GM23338 (cell line): ENCODE measurements at regions not wholly inside any gene's neighbourhood (a gene's known extent, or its start where the extent isn't known, plus 50 kb on each side); places are given as distances from the start of the nearest gene placed in this dataset.

Experiments used
- ATAC-seq: fragments of 200-7000 bp; cut with Tn5 transposase; 3 replicates; pipeline ENCODE4 v1.9.1; 2020
- DNase-seq: peaks from one replicate; pipeline ENCODE4 v3.0.0-alpha.2; 2015; ENCODE audit warnings: low spot score
- H2AFZ ChIP-seq: fragments of 200-600 bp; sonication (generic); 2 replicates; pipeline ENCODE4 v1.8.0; 2016; ENCODE audit warnings: antibody characterized with exemption, mild to moderate bottlenecking, moderate library complexity
- H3F3A ChIP-seq: fragments of 200-600 bp; sonication (generic); replicated peaks from 2 replicates; pipeline ENCODE4 v1.8.0; 2017; ENCODE audit warnings: antibody characterized with exemption, mixed run types, low read depth
- H3K27ac ChIP-seq: fragments of 200-600 bp; sonication (generic); 2 replicates; pipeline ENCODE4 v1.6.1; 2016; ENCODE audit warnings: low read depth
- H3K27me3 ChIP-seq: fragments of 200-600 bp; sonication (generic); 2 replicates; pipeline ENCODE4 v1.8.0; 2016; ENCODE audit warnings: mild to moderate bottlenecking, mixed run types, moderate library complexity; ENCODE audit not compliant: insufficient read depth
- H3K36me3 ChIP-seq: fragments of 200-600 bp; sonication (generic); 2 replicates; pipeline ENCODE4 v1.8.0; 2016; ENCODE audit warnings: mild to moderate bottlenecking; ENCODE audit not compliant: insufficient read depth
- H3K4me1 ChIP-seq: fragments of 200-600 bp; sonication (generic); 2 replicates; pipeline ENCODE4 v1.8.0; 2016; ENCODE audit warnings: mild to moderate bottlenecking, moderate library complexity; ENCODE audit not compliant: insufficient read depth
- H3K4me2 ChIP-seq: fragments of 200-600 bp; sonication (generic); 2 replicates; pipeline ENCODE4 v1.7.1; 2017; ENCODE audit warnings: mixed run types
- H3K4me3 ChIP-seq: fragments of 200-600 bp; sonication (generic); 2 replicates; pipeline ENCODE4 v1.6.1; 2016; ENCODE audit warnings: mixed run types
- H3K79me2 ChIP-seq: fragments of 200-600 bp; sonication (generic); replicated peaks from 2 replicates; pipeline ENCODE4 v1.8.0; 2017; ENCODE audit warnings: mild to moderate bottlenecking; ENCODE audit not compliant: insufficient read depth
- H3K9me2 ChIP-seq: fragments of 200-600 bp; sonication (generic); 2 replicates; pipeline ENCODE4 v1.8.0; 2017; ENCODE audit not compliant: insufficient read depth
- H4K20me1 ChIP-seq: fragments of 200-600 bp; sonication (generic); replicated peaks from 2 replicates; pipeline ENCODE4 v1.8.0; 2017; ENCODE audit warnings: mild to moderate bottlenecking; ENCODE audit not compliant: insufficient read depth
- H3K27ac Mint-ChIP-seq: 2 replicates; pipeline ENCODE4 v1.8.0; 2020; ENCODE audit warnings: inconsistent platforms, mild to moderate bottlenecking, moderate library complexity, mixed read lengths
- H3K27me3 Mint-ChIP-seq: 3 replicates; pipeline ENCODE4 v1.8.0; 2022; ENCODE audit warnings: low read depth, mild to moderate bottlenecking, moderate library complexity, mixed read lengths, inconsistent platforms; ENCODE audit not compliant: insufficient read depth, poor library complexity
- H3K36me3 Mint-ChIP-seq: 3 replicates; pipeline ENCODE4 v1.8.0; 2021; ENCODE audit warnings: low read depth, mild to moderate bottlenecking, inconsistent platforms, moderate library complexity, mixed read lengths
- H3K4me1 Mint-ChIP-seq: 3 replicates; pipeline ENCODE4 v1.8.0; 2020; ENCODE audit warnings: mild to moderate bottlenecking, inconsistent platforms, mixed read lengths
- H3K4me3 Mint-ChIP-seq: 3 replicates; pipeline ENCODE4 v1.8.0; 2021; ENCODE audit warnings: moderate library complexity, mild to moderate bottlenecking, inconsistent platforms, mixed read lengths
- H3K9me3 Mint-ChIP-seq: 3 replicates; pipeline ENCODE4 v1.8.0; 2020; ENCODE audit warnings: moderate library complexity, mild to moderate bottlenecking, inconsistent platforms, mixed read lengths
- CREB1 ChIP-seq: fragments of 250-450 bp; sonication (Bioruptor Pico); IDR thresholded peaks from 2 replicates; pipeline ENCODE4 v1.5.0; 2020; ENCODE audit warnings: low read depth, mild to moderate bottlenecking, moderate library complexity
- EZH2 ChIP-seq: fragments of 200-600 bp; sonication (generic); IDR thresholded peaks from one replicate; pipeline ENCODE4 v1.8.0; 2017; ENCODE audit warnings: antibody characterized with exemption, mild to moderate bottlenecking, low read depth; ENCODE audit not compliant: unreplicated experiment
- EZH2phosphoT487 ChIP-seq: fragments of 200-600 bp; sonication (generic); IDR thresholded peaks from one replicate; pipeline ENCODE4 v1.8.1; 2018; ENCODE audit warnings: antibody characterized with exemption; ENCODE audit not compliant: unreplicated experiment
- JUNB ChIP-seq: IDR thresholded peaks from one replicate; pipeline ENCODE4 v1.6.1; 2016; ENCODE audit warnings: antibody characterized with exemption; ENCODE audit not compliant: unreplicated experiment
- NANOG ChIP-seq: IDR thresholded peaks from 2 replicates; pipeline ENCODE4 v1.6.1; 2016; ENCODE audit warnings: antibody characterized with exemption, borderline replicate concordance
- POLR2AphosphoS5 ChIP-seq: IDR thresholded peaks from 2 replicates; pipeline ENCODE4 v1.6.1; 2016; ENCODE audit warnings: antibody characterized with exemption, low read depth
- STAT1 ChIP-seq: IDR thresholded peaks from one replicate; pipeline ENCODE4 v1.6.1; 2016; ENCODE audit warnings: antibody characterized with exemption; ENCODE audit not compliant: unreplicated experiment
- ZNF114 ChIP-seq: fragments of 250-450 bp; sonication (Bioruptor Pico); IDR thresholded peaks from 2 replicates; pipeline ENCODE4 v1.5.0; 2020; ENCODE audit warnings: mild to moderate bottlenecking, moderate library complexity
- ZNF331 ChIP-seq: fragments of 250-450 bp; sonication (Bioruptor Pico); IDR thresholded peaks from 2 replicates; pipeline ENCODE4 v1.5.0; 2020; ENCODE audit warnings: low read depth, mild to moderate bottlenecking, moderate library complexity
- ZNF462 ChIP-seq: fragments of 250-450 bp; sonication (Bioruptor Pico); IDR thresholded peaks from 2 replicates; pipeline ENCODE4 v1.5.0; 2020; ENCODE audit warnings: mild to moderate bottlenecking, moderate library complexity
- TF ChIP-seq, protein P1 (sequence below): IDR thresholded peaks from 2 replicates; pipeline ENCODE4 v1.6.1; 2016; ENCODE audit warnings: antibody characterized with exemption
- TF ChIP-seq, protein P2 (sequence below), 2 experiments: fragments of 200-600 bp in 1 of 2; sonication (generic) in 1 of 2; conservative IDR thresholded peaks; 2 replicates each; pipeline versions ENCODE4 v1.5.1 to v1.6.1; 2016 to 2017; ENCODE audit warnings: antibody characterized with exemption in 2 of 2, low read depth in 2 of 2, mild to moderate bottlenecking in 2 of 2, moderate library complexity in 1 of 2
- TF ChIP-seq, protein P3 (sequence below): IDR thresholded peaks from one replicate; pipeline ENCODE4 v1.6.1; 2018; ENCODE audit warnings: antibody characterized with exemption; ENCODE audit not compliant: unreplicated experiment

DNA sequence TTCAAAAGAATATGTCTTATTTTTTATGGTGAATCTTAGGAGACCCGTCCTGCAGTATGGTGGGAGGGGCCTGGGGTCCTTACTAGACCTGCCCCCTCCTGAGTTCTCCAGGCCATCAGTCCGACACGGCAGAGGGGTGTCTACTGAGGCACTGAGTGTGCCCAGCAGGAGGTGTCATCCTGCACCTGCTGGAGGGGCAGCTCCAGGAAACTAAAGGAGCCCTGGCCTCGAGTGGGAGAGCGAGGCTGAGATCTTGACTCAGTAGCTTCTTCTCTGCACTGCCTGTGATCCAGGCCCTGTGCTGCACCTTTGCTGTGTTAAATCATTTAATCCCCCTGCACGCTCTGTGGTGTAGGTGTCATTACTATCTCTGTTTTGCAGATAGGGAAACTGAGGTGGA, 587.7 kb downstream of the PTPRU start:
- Histone ChIP-seq H3K4me1 (no peaks in the 10 kb centered on the region), H3K9me2 (peaks cover 4% of the 10 kb centered on the region; the same call in 1 of the 2 replicates), H3K27me3 (no peaks in the 10 kb centered on the region), H3K4me2 (no peak overlapping the region), H3K4me3 (no peak overlapping the region), H3K79me2 (no peaks in the 10 kb centered on the region), H3K36me3 (no peaks in the 10 kb centered on the region), H2AFZ (no peak overlapping the region), H4K20me1 (no peaks in the 10 kb centered on the region), H3K27ac (no peak overlapping the region), H3F3A (0 out of 2 replicates have a peak, but pooled peaks cover 3% of the 10 kb centered on the region)
- no peaks in the 10 kb centered on the region for H3K36me3 Mint-ChIP-seq
- H3K27me3 Mint-ChIP-seq, result no peaks in the 10 kb centered on the region
- ATAC-seq (no peak), DNase-seq (no peak)
- peaks cover 2% of the 10 kb centered on the region; the same call in 1 of the 3 replicates for H3K9me3 Mint-ChIP-seq
- H3K27ac Mint-ChIP-seq, result no peak overlapping the region
- H3K4me1 Mint-ChIP-seq, result peaks cover 4% of the 10 kb centered on the region
- TF ChIP-seq, protein P1, sequence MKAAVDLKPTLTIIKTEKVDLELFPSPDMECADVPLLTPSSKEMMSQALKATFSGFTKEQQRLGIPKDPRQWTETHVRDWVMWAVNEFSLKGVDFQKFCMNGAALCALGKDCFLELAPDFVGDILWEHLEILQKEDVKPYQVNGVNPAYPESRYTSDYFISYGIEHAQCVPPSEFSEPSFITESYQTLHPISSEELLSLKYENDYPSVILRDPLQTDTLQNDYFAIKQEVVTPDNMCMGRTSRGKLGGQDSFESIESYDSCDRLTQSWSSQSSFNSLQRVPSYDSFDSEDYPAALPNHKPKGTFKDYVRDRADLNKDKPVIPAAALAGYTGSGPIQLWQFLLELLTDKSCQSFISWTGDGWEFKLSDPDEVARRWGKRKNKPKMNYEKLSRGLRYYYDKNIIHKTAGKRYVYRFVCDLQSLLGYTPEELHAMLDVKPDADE, result no peak
- TF ChIP-seq STAT1 (no peak), JUNB (no peak), ZNF114 (no peak), ZNF331 (CRISPR knock-in tag) (no peak), POLR2AphosphoS5 (no peak), EZH2phosphoT487 (no peak), ZNF462 (CRISPR knock-in tag) (no peak), NANOG (no peak), CREB1 (CRISPR knock-in tag) (no peak), EZH2 (no peak)
- TF ChIP-seq, protein P2, sequence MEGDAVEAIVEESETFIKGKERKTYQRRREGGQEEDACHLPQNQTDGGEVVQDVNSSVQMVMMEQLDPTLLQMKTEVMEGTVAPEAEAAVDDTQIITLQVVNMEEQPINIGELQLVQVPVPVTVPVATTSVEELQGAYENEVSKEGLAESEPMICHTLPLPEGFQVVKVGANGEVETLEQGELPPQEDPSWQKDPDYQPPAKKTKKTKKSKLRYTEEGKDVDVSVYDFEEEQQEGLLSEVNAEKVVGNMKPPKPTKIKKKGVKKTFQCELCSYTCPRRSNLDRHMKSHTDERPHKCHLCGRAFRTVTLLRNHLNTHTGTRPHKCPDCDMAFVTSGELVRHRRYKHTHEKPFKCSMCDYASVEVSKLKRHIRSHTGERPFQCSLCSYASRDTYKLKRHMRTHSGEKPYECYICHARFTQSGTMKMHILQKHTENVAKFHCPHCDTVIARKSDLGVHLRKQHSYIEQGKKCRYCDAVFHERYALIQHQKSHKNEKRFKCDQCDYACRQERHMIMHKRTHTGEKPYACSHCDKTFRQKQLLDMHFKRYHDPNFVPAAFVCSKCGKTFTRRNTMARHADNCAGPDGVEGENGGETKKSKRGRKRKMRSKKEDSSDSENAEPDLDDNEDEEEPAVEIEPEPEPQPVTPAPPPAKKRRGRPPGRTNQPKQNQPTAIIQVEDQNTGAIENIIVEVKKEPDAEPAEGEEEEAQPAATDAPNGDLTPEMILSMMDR (conservative IDR thresholded peaks at IDR 0.05; ENCODE audit: low read depth in 2 of 2), result no peak
- TF ChIP-seq, protein P3, sequence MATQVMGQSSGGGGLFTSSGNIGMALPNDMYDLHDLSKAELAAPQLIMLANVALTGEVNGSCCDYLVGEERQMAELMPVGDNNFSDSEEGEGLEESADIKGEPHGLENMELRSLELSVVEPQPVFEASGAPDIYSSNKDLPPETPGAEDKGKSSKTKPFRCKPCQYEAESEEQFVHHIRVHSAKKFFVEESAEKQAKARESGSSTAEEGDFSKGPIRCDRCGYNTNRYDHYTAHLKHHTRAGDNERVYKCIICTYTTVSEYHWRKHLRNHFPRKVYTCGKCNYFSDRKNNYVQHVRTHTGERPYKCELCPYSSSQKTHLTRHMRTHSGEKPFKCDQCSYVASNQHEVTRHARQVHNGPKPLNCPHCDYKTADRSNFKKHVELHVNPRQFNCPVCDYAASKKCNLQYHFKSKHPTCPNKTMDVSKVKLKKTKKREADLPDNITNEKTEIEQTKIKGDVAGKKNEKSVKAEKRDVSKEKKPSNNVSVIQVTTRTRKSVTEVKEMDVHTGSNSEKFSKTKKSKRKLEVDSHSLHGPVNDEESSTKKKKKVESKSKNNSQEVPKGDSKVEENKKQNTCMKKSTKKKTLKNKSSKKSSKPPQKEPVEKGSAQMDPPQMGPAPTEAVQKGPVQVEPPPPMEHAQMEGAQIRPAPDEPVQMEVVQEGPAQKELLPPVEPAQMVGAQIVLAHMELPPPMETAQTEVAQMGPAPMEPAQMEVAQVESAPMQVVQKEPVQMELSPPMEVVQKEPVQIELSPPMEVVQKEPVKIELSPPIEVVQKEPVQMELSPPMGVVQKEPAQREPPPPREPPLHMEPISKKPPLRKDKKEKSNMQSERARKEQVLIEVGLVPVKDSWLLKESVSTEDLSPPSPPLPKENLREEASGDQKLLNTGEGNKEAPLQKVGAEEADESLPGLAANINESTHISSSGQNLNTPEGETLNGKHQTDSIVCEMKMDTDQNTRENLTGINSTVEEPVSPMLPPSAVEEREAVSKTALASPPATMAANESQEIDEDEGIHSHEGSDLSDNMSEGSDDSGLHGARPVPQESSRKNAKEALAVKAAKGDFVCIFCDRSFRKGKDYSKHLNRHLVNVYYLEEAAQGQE, result no peak
- no peak overlapping the region for H3K4me3 Mint-ChIP-seq
